HG03520 (cell line): ENCODE measurements at regions not wholly inside any gene's neighbourhood (a gene's known extent, or its start where the extent isn't known, plus 50 kb on each side); places are given as distances from the start of the nearest gene placed in this dataset.

Experiments
- ATAC-seq: cut with Tn5 transposase; IDR thresholded peaks from one replicate; pipeline ENCODE4 v1.9.1; 2021; ENCODE audit warnings: mild to moderate bottlenecking, moderate library complexity; ENCODE audit not compliant: unreplicated experiment

- peak; percentile 100 for ATAC-seq
Observed at GRCh38 chr16:80144191-80144590, 396.6 kb upstream of the DYNLRB2 start.

GRCh38 chr16:80142940-80143339 is 397.9 kb upstream of the DYNLRB2 start:
- ATAC-seq: no peak

GRCh38 chr16:80142281-80142680 is 398.5 kb upstream of the DYNLRB2 start:
- no peak for ATAC-seq

GRCh38 chr16:80129791-80130190 is 411.0 kb upstream of the DYNLRB2 start:
- no peak for ATAC-seq

- no peak for ATAC-seq
Observed at GRCh38 chr16:80125677-80126076, 415.1 kb upstream of the DYNLRB2 start.

- no peak for ATAC-seq
Observed at GRCh38 chr16:80123189-80123588, 417.6 kb upstream of the DYNLRB2 start.

- ATAC-seq: no peak
Observed at GRCh38 chr16:80122115-80122514, 418.7 kb upstream of the DYNLRB2 start.

- ATAC-seq: no peak
Observed at GRCh38 chr16:80121522-80121909, 419.3 kb upstream of the DYNLRB2 start.

GRCh38 chr16:80120899-80121521 is 419.8 kb upstream of the DYNLRB2 start:
- ATAC-seq: no peak

GRCh38 chr16:80117556-80118130 is 423.1 kb upstream of the DYNLRB2 start:
- no peak for ATAC-seq

GRCh38 chr16:80116711-80117110 is 424.1 kb upstream of the DYNLRB2 start:
- ATAC-seq: no peak

GRCh38 chr16:80114699-80115098 is 426.1 kb upstream of the DYNLRB2 start:
- peak; percentile 60 for ATAC-seq

- no peak for ATAC-seq
Observed at GRCh38 chr16:80113873-80114574, 426.8 kb upstream of the DYNLRB2 start.

- ATAC-seq: no peak
Observed at GRCh38 chr16:80109581-80109980, 431.2 kb upstream of the DYNLRB2 start.

- no peak for ATAC-seq
Observed at GRCh38 chr16:80107900-80108299, 432.9 kb upstream of the DYNLRB2 start.

GRCh38 chr16:80105751-80106150 is 435.0 kb upstream of the DYNLRB2 start:
- no peak for ATAC-seq

- ATAC-seq: no peak
Observed at GRCh38 chr16:80105160-80105559, 435.6 kb upstream of the DYNLRB2 start.

GRCh38 chr16:80104401-80104800 is 436.4 kb upstream of the DYNLRB2 start:
- no peak for ATAC-seq

GRCh38 chr16:80103463-80103862 is 437.3 kb upstream of the DYNLRB2 start:
- no peak for ATAC-seq

GRCh38 chr16:80100846-80101451 is 439.8 kb upstream of the DYNLRB2 start:
- no peak for ATAC-seq

GRCh38 chr16:80100186-80100585 is 440.6 kb upstream of the DYNLRB2 start:
- no peak for ATAC-seq

GRCh38 chr16:80097098-80097497 is 443.7 kb upstream of the DYNLRB2 start:
- ATAC-seq: no peak
